ENCODE measurements at regions not wholly inside any gene's neighbourhood (a gene's known extent, or its start where the extent isn't known, plus 50 kb on each side); places are given as distances from the start of the nearest gene placed in this dataset.

- Histone ChIP-seq H3K79me2 (ENCODE audit: low read length) (no peaks in the 10 kb centered on the region), H3K9me3 (replicated peaks; ENCODE audit: insufficient read depth, low read length) (no peaks in the 10 kb centered on the region), H3K9me2 (replicated peaks; ENCODE audit: insufficient read depth, low read length) (no peaks in the 10 kb centered on the region), H3K27me3 (replicated peaks; ENCODE audit: insufficient read depth, low read length) (no peaks in the 10 kb centered on the region), H3K4me3 (ENCODE audit: low read length) (no peak overlapping the region), H3K4me1 (ENCODE audit: low read length) (no peaks in the 10 kb centered on the region), H2AFZ (ENCODE audit: low read length) (no peak overlapping the region), H3K9ac (ENCODE audit: low read length) (no peak overlapping the region), H3K4me2 (ENCODE audit: low read depth, low read length) (no peak overlapping the region), H4K20me1 (ENCODE audit: insufficient read depth, low read length) (no peaks in the 10 kb centered on the region), H3K36me3 (replicated peaks; ENCODE audit: insufficient read depth, low read length) (no peaks in the 10 kb centered on the region), H3F3A (ENCODE audit: insufficient read depth, low read length) (no peaks in the 10 kb centered on the region), H3K27ac (ENCODE audit: low read length) (no peak overlapping the region)
- DNase-seq = no peak
- TF ChIP-seq EZH2 (optimal IDR thresholded peaks at IDR 0.05; ENCODE audit: low read depth, low read length) (no peak), EZH2phosphoT487 (IDR thresholded peaks at IDR 0.05; ENCODE audit: low read length) (no peak), CTCF (IDR thresholded peaks at IDR 0.05; ENCODE audit: low read length) (no peak)
These were observed 490.4 kb upstream of the CFAP20DC start for GRCh38 chr3:59540241-59540640.

GRCh38 chr3:59538753-59539432, 489.1 kb upstream of the CFAP20DC start:
- DNase-seq = no peak
- Histone ChIP-seq H3K27ac (ENCODE audit: low read length) (no peak overlapping the region), H3K9ac (ENCODE audit: low read length) (no peak overlapping the region), H3K4me1 (ENCODE audit: low read length) (no peaks in the 10 kb centered on the region), H3K9me2 (replicated peaks; ENCODE audit: insufficient read depth, low read length) (no peaks in the 10 kb centered on the region), H3K27me3 (replicated peaks; ENCODE audit: insufficient read depth, low read length) (no peaks in the 10 kb centered on the region), H3F3A (ENCODE audit: insufficient read depth, low read length) (no peaks in the 10 kb centered on the region), H4K20me1 (ENCODE audit: insufficient read depth, low read length) (no peaks in the 10 kb centered on the region), H3K4me3 (ENCODE audit: low read length) (no peak overlapping the region), H3K9me3 (replicated peaks; ENCODE audit: insufficient read depth, low read length) (no peaks in the 10 kb centered on the region), H3K36me3 (replicated peaks; ENCODE audit: insufficient read depth, low read length) (no peaks in the 10 kb centered on the region), H2AFZ (ENCODE audit: low read length) (no peak overlapping the region), H3K79me2 (ENCODE audit: low read length) (no peaks in the 10 kb centered on the region), H3K4me2 (ENCODE audit: low read depth, low read length) (no peak overlapping the region)
- TF ChIP-seq CTCF (IDR thresholded peaks at IDR 0.05; ENCODE audit: low read length) (no peak), EZH2 (optimal IDR thresholded peaks at IDR 0.05; ENCODE audit: low read depth, low read length) (no peak), EZH2phosphoT487 (IDR thresholded peaks at IDR 0.05; ENCODE audit: low read length) (no peak)

- H3K9me3 ChIP-seq (replicated peaks; ENCODE audit: insufficient read depth, low read length) = no peaks in the 10 kb centered on the region
- no peak overlapping the region for H3K4me3 ChIP-seq (ENCODE audit: low read length)
- no peak overlapping the region for H3K27ac ChIP-seq (ENCODE audit: low read length)
- no peak overlapping the region for H2AFZ ChIP-seq (ENCODE audit: low read length)
- DNase-seq = no peak
- H3K4me2 ChIP-seq (ENCODE audit: low read depth, low read length) = no peak overlapping the region
- H3K79me2 ChIP-seq (ENCODE audit: low read length) = no peaks in the 10 kb centered on the region
- H3F3A ChIP-seq (ENCODE audit: insufficient read depth, low read length) = no peaks in the 10 kb centered on the region
- no peak overlapping the region for H3K9ac ChIP-seq (ENCODE audit: low read length)
- H4K20me1 ChIP-seq (ENCODE audit: insufficient read depth, low read length) = no peaks in the 10 kb centered on the region
- TF ChIP-seq CTCF (IDR thresholded peaks at IDR 0.05; ENCODE audit: low read length) = no peak
- no peak for TF ChIP-seq EZH2 (optimal IDR thresholded peaks at IDR 0.05; ENCODE audit: low read depth, low read length)
- TF ChIP-seq EZH2phosphoT487 (IDR thresholded peaks at IDR 0.05; ENCODE audit: low read length) = no peak
- H3K36me3 ChIP-seq (replicated peaks; ENCODE audit: insufficient read depth, low read length) = no peaks in the 10 kb centered on the region
- no peaks in the 10 kb centered on the region for H3K27me3 ChIP-seq (replicated peaks; ENCODE audit: insufficient read depth, low read length)
- no peaks in the 10 kb centered on the region for H3K9me2 ChIP-seq (replicated peaks; ENCODE audit: insufficient read depth, low read length)
- H3K4me1 ChIP-seq (ENCODE audit: low read length) = no peaks in the 10 kb centered on the region
These were observed 486.0 kb upstream of the CFAP20DC start for GRCh38 chr3:59535791-59536221.

Measured in MM.1S (cell line).